AG09319 (cell line): ENCODE measurements at regions not wholly inside any gene's neighbourhood (a gene's known extent, or its start where the extent isn't known, plus 50 kb on each side); places are given as distances from the start of the nearest gene placed in this dataset.

Source experiments
- DNase-seq: peaks from one replicate; pipeline ENCODE4 v3.0.0-alpha.2; 2010; ENCODE audit warnings: low read depth; ENCODE audit errors: extremely low read depth
- TF ChIP-seq, protein P1 (sequence below): IDR thresholded peaks from 2 replicates; pipeline ENCODE4 v1.5.1; 2011; ENCODE audit warnings: low read depth, mild to moderate bottlenecking, inconsistent platforms, low read length, moderate library complexity

DNA sequence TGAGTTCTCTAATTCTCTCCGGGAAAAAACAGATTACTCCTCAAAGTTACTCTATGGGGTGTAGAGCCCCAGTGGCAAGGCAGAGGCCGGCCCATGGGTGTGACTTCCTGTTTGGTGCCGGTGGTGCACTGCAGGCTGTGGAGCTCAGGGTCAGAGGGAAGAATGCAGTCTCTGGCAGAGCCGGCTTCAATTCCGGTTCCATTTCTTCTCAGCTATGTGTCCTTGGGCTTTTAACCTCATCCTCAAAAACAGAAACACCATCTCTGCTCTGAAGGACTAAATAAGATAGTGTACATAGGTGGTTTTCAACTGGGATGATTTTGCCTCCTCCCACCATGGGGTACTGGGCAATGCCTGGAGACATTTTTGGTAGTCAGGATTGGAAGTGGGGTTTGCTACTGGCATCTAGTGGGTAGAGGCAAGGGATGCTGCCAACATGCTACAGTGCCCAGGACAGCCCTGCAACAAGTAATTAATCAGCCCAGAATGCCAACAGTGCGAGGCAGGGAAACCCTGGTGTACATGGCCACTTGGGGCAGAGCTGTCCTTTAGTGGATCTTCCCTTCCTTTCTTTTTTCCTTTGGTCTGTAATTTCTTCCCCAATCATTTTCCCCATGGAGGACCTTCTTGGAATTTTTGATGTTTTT is 81.2 kb downstream of the INSIG2 start:
- TF ChIP-seq, protein P1, sequence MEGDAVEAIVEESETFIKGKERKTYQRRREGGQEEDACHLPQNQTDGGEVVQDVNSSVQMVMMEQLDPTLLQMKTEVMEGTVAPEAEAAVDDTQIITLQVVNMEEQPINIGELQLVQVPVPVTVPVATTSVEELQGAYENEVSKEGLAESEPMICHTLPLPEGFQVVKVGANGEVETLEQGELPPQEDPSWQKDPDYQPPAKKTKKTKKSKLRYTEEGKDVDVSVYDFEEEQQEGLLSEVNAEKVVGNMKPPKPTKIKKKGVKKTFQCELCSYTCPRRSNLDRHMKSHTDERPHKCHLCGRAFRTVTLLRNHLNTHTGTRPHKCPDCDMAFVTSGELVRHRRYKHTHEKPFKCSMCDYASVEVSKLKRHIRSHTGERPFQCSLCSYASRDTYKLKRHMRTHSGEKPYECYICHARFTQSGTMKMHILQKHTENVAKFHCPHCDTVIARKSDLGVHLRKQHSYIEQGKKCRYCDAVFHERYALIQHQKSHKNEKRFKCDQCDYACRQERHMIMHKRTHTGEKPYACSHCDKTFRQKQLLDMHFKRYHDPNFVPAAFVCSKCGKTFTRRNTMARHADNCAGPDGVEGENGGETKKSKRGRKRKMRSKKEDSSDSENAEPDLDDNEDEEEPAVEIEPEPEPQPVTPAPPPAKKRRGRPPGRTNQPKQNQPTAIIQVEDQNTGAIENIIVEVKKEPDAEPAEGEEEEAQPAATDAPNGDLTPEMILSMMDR: no peak
- DNase-seq: no peak

DNA sequence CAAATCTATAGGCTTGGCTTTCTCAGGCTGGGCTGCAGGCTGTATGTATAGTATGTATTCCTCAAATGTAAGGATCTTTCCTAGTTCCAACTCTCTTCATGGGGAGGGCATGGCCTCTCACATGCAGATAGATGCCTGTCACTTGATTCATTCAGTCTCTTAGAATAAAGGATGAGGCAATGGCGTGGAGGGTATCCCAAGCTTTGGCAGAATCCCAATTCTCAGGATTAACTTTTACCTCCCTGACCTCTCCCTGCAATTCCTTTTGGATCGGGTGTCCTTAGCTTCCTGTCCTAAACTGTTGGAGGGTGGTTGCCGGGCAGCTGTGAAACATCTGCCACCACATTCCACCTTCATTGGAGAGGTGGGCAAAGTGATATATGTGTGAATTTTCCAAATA is 80.3 kb downstream of the INSIG2 start:
- no peak for DNase-seq
- TF ChIP-seq, protein P1: no peak

DNA sequence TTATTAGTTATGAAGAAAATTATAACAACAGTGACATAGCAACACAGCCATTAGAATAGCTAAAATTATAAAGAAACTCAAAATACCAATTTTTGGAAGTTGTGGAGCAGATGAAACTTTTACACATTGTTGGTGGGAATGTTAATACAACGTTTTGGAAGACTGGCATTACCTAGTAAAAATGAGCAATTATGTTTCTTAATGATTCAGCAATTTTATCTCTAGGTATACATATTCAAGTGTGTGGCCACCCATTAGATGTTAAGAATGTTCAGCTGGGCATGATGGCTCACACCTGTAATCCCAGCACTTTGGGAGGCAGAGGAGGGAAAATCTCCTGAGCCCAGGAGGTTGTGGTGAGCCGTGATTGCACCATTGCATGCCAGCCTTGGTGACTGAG is 78.8 kb downstream of the INSIG2 start:
- no peak for DNase-seq
- TF ChIP-seq, protein P1: no peak

DNA sequence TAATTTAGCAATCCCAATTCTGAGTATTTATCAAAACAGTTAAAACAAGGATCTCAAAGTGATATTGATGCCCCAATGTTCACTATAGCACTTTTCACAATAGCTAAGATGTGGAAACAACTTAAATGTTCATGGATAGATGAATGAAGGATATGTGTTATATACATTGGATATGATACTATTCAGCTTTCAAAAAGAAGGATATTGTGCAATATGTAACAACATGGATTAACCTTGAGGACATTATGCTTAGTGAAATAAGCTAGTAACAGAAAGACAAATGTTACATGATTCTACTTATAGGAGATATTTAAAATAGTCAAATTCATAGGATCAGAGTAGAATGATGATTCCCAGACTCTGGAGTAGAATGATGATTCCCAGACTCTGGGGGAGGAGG is 78.0 kb downstream of the INSIG2 start:
- no peak for DNase-seq
- TF ChIP-seq, protein P1: no peak

DNA sequence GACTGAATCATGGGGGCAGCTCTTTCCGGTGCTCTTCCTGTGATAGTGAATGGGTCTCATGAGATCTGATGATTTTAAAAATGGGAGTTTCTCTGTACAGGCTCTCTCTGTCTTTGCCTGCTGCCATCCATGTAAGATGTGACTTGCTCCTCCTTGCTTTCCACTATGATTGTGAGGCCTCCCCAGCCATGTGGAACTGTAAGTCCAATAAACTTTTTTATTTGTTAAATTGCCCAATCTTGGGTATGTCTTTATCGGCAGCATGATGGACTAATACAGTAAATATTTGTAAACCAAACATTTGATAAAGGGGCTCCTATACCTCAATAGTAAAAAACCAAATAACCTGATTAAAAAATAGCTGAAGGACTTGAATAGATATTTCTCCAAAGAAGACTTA is 77.3 kb downstream of the INSIG2 start:
- TF ChIP-seq, protein P1: no peak

More for the DNA sequence above, 77.3 kb downstream of the INSIG2 start:
- DNase-seq: no peak
